ENCODE measurements at regions not wholly inside any gene's neighbourhood (a gene's known extent, or its start where the extent isn't known, plus 50 kb on each side); places are given as distances from the start of the nearest gene placed in this dataset.

GRCh38 chr4:165678236-165678935, 194.7 kb upstream of the TLL1 start:
- TF ChIP-seq CTCF (IDR thresholded peaks at IDR 0.05; ENCODE audit: poor library complexity, severe bottlenecking) (no peak), TAF1 (IDR thresholded peaks at IDR 0.05; ENCODE audit: low read depth) (no peak), EZH2 (IDR thresholded peaks at IDR 0.05; ENCODE audit: borderline replicate concordance, insufficient read depth, low read length, poor library complexity, severe bottlenecking) (no peak), POLR2AphosphoS5 (IDR thresholded peaks at IDR 0.05) (no peak), SMC3 (conservative IDR thresholded peaks at IDR 0.05; ENCODE audit: poor library complexity) (no peak), EP300 (conservative IDR thresholded peaks at IDR 0.05; ENCODE audit: poor library complexity, severe bottlenecking) (no peak), MXI1 (conservative IDR thresholded peaks at IDR 0.05; ENCODE audit: poor library complexity, severe bottlenecking) (no peak)
